ENCODE measurements at regions not wholly inside any gene's neighbourhood (a gene's known extent, or its start where the extent isn't known, plus 50 kb on each side); places are given as distances from the start of the nearest gene placed in this dataset.

GRCh38 chr22:25383892-25384291 is 164.5 kb downstream of the CRYBB2 start:
- DNase-seq, result no peak
- intact Hi-C loops (cut with DNase I, micrococcal nuclease), result no loop called here
- H3K9me3 ChIP-seq, result no peaks in the 10 kb centered on the region

GRCh38 chr22:25386538-25386884 is 167.1 kb downstream of the CRYBB2 start:
- no peak for DNase-seq
- H3K4me1 ChIP-seq (ENCODE audit: low read depth), result peaks cover 12% of the 10 kb centered on the region
- H3K9me3 ChIP-seq, result no peaks in the 10 kb centered on the region
- intact Hi-C loops (cut with DNase I, micrococcal nuclease), result no loop called here
- no peak for TF ChIP-seq CTCF (IDR thresholded peaks at IDR 0.05)
- no peak for ATAC-seq
- no peaks in the 10 kb centered on the region for H3K36me3 ChIP-seq (ENCODE audit: low read depth)
- no peak overlapping the region for H3K4me3 ChIP-seq

More at GRCh38 chr22:25383892-25384291, 164.5 kb downstream of the CRYBB2 start:
- no peak for TF ChIP-seq CTCF (IDR thresholded peaks at IDR 0.05)
- peaks cover 4% of the 10 kb centered on the region for H3K4me1 ChIP-seq (ENCODE audit: low read depth)
- H3K4me3 ChIP-seq, result no peak overlapping the region
- ATAC-seq, result no peak
- H3K36me3 ChIP-seq (ENCODE audit: low read depth), result no peaks in the 10 kb centered on the region

GRCh38 chr22:25388415-25388814 is 169.0 kb downstream of the CRYBB2 start:
- DNase-seq (peak in 1 of 3 donors; percentile 35), ATAC-seq (no peak)
- Histone ChIP-seq H3K36me3 (ENCODE audit: low read depth) (no peaks in the 10 kb centered on the region), H3K4me1 (ENCODE audit: low read depth) (peaks cover 17% of the 10 kb centered on the region), H3K4me3 (no peak overlapping the region), H3K9me3 (no peaks in the 10 kb centered on the region)
- intact Hi-C loops (cut with DNase I, micrococcal nuclease), result no loop called here
- TF ChIP-seq CTCF (IDR thresholded peaks at IDR 0.05), result no peak

GRCh38 chr22:25388866-25389540 is 169.6 kb downstream of the CRYBB2 start:
- no peak overlapping the region for H3K4me3 ChIP-seq
- intact Hi-C loops (cut with DNase I, micrococcal nuclease), result no loop called here
- DNase-seq (peak in 1 of 3 donors; percentile 43), ATAC-seq (no peak)
- H3K9me3 ChIP-seq, result no peaks in the 10 kb centered on the region
- H3K36me3 ChIP-seq (ENCODE audit: low read depth), result no peaks in the 10 kb centered on the region
- H3K4me1 ChIP-seq (ENCODE audit: low read depth), result peaks cover 17% of the 10 kb centered on the region
- TF ChIP-seq CTCF (IDR thresholded peaks at IDR 0.05), result no peak

GRCh38 chr22:25389541-25389919 is 170.1 kb downstream of the CRYBB2 start:
- Histone ChIP-seq H3K36me3 (ENCODE audit: low read depth) (no peaks in the 10 kb centered on the region), H3K9me3 (no peaks in the 10 kb centered on the region), H3K4me1 (ENCODE audit: low read depth) (peaks cover 17% of the 10 kb centered on the region), H3K4me3 (no peak overlapping the region)
- intact Hi-C loops (cut with DNase I, micrococcal nuclease), result no loop called here
- DNase-seq (no peak), ATAC-seq (no peak)
- TF ChIP-seq CTCF (IDR thresholded peaks at IDR 0.05), result no peak

All from mucosa of descending colon (tissue), 3 donors.